Iris pigment epithelial cell (primary cell): ENCODE measurements at regions not wholly inside any gene's neighbourhood (a gene's known extent, or its start where the extent isn't known, plus 50 kb on each side); places are given as distances from the start of the nearest gene placed in this dataset.

Source experiments
- DNase-seq: peaks from one replicate; pipeline ENCODE4 v3.0.0-alpha.2; 2011; ENCODE audit warnings: low read depth

- DNase-seq = no peak
Measured at GRCh38 chr2:128401680-128402079, 83.0 kb upstream of the HS6ST1 start.

GRCh38 chr2:128402911-128403670, 84.4 kb upstream of the HS6ST1 start:
- DNase-seq = no peak

GRCh38 chr2:128403814-128404708, 85.4 kb upstream of the HS6ST1 start:
- no peak for DNase-seq

GRCh38 chr2:128404709-128405466, 86.2 kb upstream of the HS6ST1 start:
- no peak for DNase-seq

GRCh38 chr2:128405467-128405900, 86.8 kb upstream of the HS6ST1 start:
- no peak for DNase-seq

GRCh38 chr2:128405981-128406613, 87.4 kb upstream of the HS6ST1 start:
- no peak for DNase-seq

- DNase-seq = no peak
Measured at GRCh38 chr2:128406736-128407554, 88.3 kb upstream of the HS6ST1 start.

GRCh38 chr2:128408349-128409305, 90.0 kb upstream of the HS6ST1 start:
- peak; percentile 81 for DNase-seq

GRCh38 chr2:128409326-128410034, 90.8 kb upstream of the HS6ST1 start:
- DNase-seq = no peak

- no peak for DNase-seq
Measured at GRCh38 chr2:128410035-128410757, 91.5 kb upstream of the HS6ST1 start.

- no peak for DNase-seq
Measured at GRCh38 chr2:128410758-128411215, 92.1 kb upstream of the HS6ST1 start.

GRCh38 chr2:128411431-128411830, 92.8 kb upstream of the HS6ST1 start:
- DNase-seq = no peak

GRCh38 chr2:128412181-128412871, 93.7 kb upstream of the HS6ST1 start:
- peak; percentile 11 for DNase-seq

- no peak for DNase-seq
Measured at GRCh38 chr2:128413014-128413717, 94.5 kb upstream of the HS6ST1 start.

GRCh38 chr2:128413718-128414341, 95.2 kb upstream of the HS6ST1 start:
- DNase-seq = no peak

GRCh38 chr2:128414351-128414750, 95.7 kb upstream of the HS6ST1 start:
- DNase-seq = no peak
